ENCODE measurements at regions not wholly inside any gene's neighbourhood (a gene's known extent, or its start where the extent isn't known, plus 50 kb on each side); places are given as distances from the start of the nearest gene placed in this dataset.
A peak's percentile ranks its signal among the peaks of the same experiment; 100 is the strongest.

DNA sequence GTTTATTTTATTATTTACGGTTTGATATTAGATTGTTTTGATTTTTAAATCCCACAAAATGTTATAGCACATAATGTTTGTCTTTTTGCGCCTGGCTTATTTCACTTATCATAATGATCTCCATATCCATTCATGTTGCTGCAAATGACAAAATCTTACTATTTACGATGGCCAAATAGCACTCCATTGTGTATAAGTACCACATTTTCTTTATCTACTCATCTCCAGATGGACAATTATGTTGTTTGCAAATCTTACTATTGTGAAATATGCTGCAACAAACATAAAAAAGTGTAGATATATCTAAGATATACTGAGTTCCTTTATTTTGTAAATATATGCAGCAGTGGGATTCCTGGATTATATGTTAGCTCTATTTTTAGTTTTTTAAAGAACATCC is 1568.3 kb downstream of the AMY1C start:
- Histone ChIP-seq H2AFZ (ENCODE audit: low read depth, low read length) (no peak overlapping the region), H3K27ac (ENCODE audit: low read length) (no peak overlapping the region), H3K4me3 (ENCODE audit: low read depth in 1 of 2, low read length in 2 of 2) (no peak overlapping the region), H3K9me3 (ENCODE audit: insufficient read depth, low read length, severe bottlenecking) (no peaks in the 10 kb centered on the region), H3K9ac (ENCODE audit: low read depth, low read length) (no peak overlapping the region), H3K4me2 (ENCODE audit: insufficient read depth, low read length) (no peak overlapping the region), H4K20me1 (ENCODE audit: insufficient read depth, low read length) (no peaks in the 10 kb centered on the region), H3K79me2 (ENCODE audit: insufficient read depth, low read length) (no peaks in the 10 kb centered on the region), H3K27me3 (ENCODE audit: insufficient read depth, low read length, poor library complexity) (no peaks in the 10 kb centered on the region), H3K36me3 (ENCODE audit: insufficient read depth, low read length) (no peaks in the 10 kb centered on the region), H3K4me1 (ENCODE audit: insufficient read depth, low read length) (no peaks in the 10 kb centered on the region)
- no peak for DNase-seq
- no peak for ATAC-seq (ENCODE audit: insufficient read depth, low read depth)
- no peak for TF ChIP-seq EZH2 (IDR thresholded peaks at IDR 0.05; ENCODE audit: borderline replicate concordance, low read depth, low read length, severe bottlenecking)
- TF ChIP-seq, protein P1, sequence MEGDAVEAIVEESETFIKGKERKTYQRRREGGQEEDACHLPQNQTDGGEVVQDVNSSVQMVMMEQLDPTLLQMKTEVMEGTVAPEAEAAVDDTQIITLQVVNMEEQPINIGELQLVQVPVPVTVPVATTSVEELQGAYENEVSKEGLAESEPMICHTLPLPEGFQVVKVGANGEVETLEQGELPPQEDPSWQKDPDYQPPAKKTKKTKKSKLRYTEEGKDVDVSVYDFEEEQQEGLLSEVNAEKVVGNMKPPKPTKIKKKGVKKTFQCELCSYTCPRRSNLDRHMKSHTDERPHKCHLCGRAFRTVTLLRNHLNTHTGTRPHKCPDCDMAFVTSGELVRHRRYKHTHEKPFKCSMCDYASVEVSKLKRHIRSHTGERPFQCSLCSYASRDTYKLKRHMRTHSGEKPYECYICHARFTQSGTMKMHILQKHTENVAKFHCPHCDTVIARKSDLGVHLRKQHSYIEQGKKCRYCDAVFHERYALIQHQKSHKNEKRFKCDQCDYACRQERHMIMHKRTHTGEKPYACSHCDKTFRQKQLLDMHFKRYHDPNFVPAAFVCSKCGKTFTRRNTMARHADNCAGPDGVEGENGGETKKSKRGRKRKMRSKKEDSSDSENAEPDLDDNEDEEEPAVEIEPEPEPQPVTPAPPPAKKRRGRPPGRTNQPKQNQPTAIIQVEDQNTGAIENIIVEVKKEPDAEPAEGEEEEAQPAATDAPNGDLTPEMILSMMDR (IDR thresholded peaks at IDR 0.05; ENCODE audit: borderline replicate concordance, extremely low read depth, low read length, poor library complexity, severe bottlenecking): no peak

DNA sequence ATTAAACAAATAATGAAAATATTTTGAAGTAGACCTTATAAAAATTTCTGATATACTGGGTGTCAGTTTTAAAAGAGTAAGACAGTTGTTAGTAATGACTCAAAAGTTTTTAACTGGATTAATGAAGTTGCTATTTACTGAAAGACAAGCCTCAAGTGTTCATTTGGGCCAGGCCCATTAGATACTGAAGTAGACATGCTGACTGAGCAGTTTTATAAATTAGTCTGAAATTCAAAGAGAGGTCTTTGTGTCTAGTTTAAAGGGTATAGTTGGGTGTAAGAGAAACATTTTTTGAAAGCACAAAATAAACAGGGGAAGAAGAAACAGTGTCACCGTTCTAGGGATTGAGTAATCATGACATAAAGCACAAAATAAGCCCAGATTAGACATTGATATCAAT is 1577.2 kb downstream of the AMY1C start:
- Histone ChIP-seq H3K4me3 (ENCODE audit: low read depth in 1 of 2, low read length in 2 of 2) (no peak overlapping the region), H3K36me3 (ENCODE audit: insufficient read depth, low read length) (no peaks in the 10 kb centered on the region), H3K9me3 (ENCODE audit: insufficient read depth, low read length, severe bottlenecking) (no peaks in the 10 kb centered on the region), H3K27ac (ENCODE audit: low read length) (no peak overlapping the region), H4K20me1 (ENCODE audit: insufficient read depth, low read length) (no peaks in the 10 kb centered on the region), H3K4me1 (ENCODE audit: insufficient read depth, low read length) (no peaks in the 10 kb centered on the region), H2AFZ (ENCODE audit: low read depth, low read length) (no peak overlapping the region), H3K79me2 (ENCODE audit: insufficient read depth, low read length) (no peaks in the 10 kb centered on the region), H3K27me3 (ENCODE audit: insufficient read depth, low read length, poor library complexity) (no peaks in the 10 kb centered on the region), H3K9ac (ENCODE audit: low read depth, low read length) (no peak overlapping the region), H3K4me2 (ENCODE audit: insufficient read depth, low read length) (no peak overlapping the region)
- no peak for ATAC-seq (ENCODE audit: insufficient read depth, low read depth)
- TF ChIP-seq EZH2 (IDR thresholded peaks at IDR 0.05; ENCODE audit: borderline replicate concordance, low read depth, low read length, severe bottlenecking): no peak
- TF ChIP-seq, protein P1 (IDR thresholded peaks at IDR 0.05; ENCODE audit: borderline replicate concordance, extremely low read depth, low read length, poor library complexity, severe bottlenecking): no peak
- DNase-seq: no peak

DNA sequence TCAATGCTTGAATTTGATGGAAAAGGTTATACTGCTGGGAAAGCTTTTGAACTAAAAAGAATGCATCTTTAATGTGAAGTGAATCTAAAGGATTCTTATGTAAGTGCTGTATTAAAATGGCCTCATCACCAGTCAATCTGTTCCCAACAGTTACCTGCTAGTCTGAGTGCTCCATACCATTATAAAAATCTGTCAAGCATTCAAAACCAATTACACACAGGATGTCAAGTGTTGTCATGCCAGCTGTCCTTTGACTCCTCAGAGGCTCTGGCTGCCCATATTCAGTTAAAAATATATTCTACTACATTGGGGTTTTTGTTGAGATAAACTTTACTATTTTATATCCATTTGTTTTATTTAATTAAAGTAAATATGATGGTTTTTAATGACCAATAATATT is 1587.7 kb downstream of the AMY1C start:
- no peak overlapping the region for H3K9ac ChIP-seq (ENCODE audit: low read depth, low read length)
- no peak overlapping the region for H3K27ac ChIP-seq (ENCODE audit: low read length)
- H2AFZ ChIP-seq (ENCODE audit: low read depth, low read length): no peak overlapping the region
- no peaks in the 10 kb centered on the region for H3K27me3 ChIP-seq (ENCODE audit: insufficient read depth, low read length, poor library complexity)
- H3K9me3 ChIP-seq (ENCODE audit: insufficient read depth, low read length, severe bottlenecking): no peaks in the 10 kb centered on the region
- H3K4me1 ChIP-seq (ENCODE audit: insufficient read depth, low read length): peaks cover 17% of the 10 kb centered on the region
- H3K36me3 ChIP-seq (ENCODE audit: insufficient read depth, low read length): no peaks in the 10 kb centered on the region
- H3K79me2 ChIP-seq (ENCODE audit: insufficient read depth, low read length): no peaks in the 10 kb centered on the region
- H3K4me2 ChIP-seq (ENCODE audit: insufficient read depth, low read length): no peak overlapping the region
- no peak for TF ChIP-seq EZH2 (IDR thresholded peaks at IDR 0.05; ENCODE audit: borderline replicate concordance, low read depth, low read length, severe bottlenecking)
- TF ChIP-seq, protein P1 (IDR thresholded peaks at IDR 0.05; ENCODE audit: borderline replicate concordance, extremely low read depth, low read length, poor library complexity, severe bottlenecking): no peak
- H3K4me3 ChIP-seq (ENCODE audit: low read depth in 1 of 2, low read length in 2 of 2): no peak overlapping the region
- no peaks in the 10 kb centered on the region for H4K20me1 ChIP-seq (ENCODE audit: insufficient read depth, low read length)
- DNase-seq (no peak), ATAC-seq (ENCODE audit: insufficient read depth, low read depth) (no peak)

DNA sequence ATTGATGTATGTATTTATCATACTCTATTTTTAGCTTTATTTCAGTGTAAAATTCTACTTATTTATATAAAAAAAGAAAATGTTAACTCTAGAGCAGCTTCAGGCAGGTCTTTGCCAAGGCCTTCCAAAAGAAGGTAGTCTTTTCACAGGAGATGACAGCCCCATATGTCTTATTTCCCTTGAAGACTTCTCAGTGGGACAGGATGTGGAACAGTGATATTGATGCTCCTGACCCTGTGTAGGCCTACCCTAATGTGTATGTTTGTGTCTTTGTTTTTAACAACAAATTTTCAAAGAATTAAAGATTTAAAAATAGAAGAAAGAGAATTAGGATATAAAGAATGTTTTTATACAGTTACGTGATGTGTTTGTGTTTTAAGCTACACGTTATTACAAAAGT is 1593.6 kb downstream of the AMY1C start:
- ATAC-seq (ENCODE audit: insufficient read depth, low read depth) (peak; percentile 96), DNase-seq (peak; percentile 20)
- Histone ChIP-seq H3K4me2 (ENCODE audit: insufficient read depth, low read length) (peak overlapping the region; percentile 35; the same call in 1 of the 2 replicates), H3K9ac (ENCODE audit: low read depth, low read length) (no peak overlapping the region; the same call in 1 of the 2 replicates), H3K4me1 (ENCODE audit: insufficient read depth, low read length) (peaks cover 36% of the 10 kb centered on the region), H4K20me1 (ENCODE audit: insufficient read depth, low read length) (no peaks in the 10 kb centered on the region), H3K36me3 (ENCODE audit: insufficient read depth, low read length) (no peaks in the 10 kb centered on the region), H3K9me3 (ENCODE audit: insufficient read depth, low read length, severe bottlenecking) (no peaks in the 10 kb centered on the region), H3K27ac (ENCODE audit: low read length) (peak overlapping the region; percentile 80; the same call in 1 of the 2 replicates), H2AFZ (ENCODE audit: low read depth, low read length) (no peak overlapping the region), H3K27me3 (ENCODE audit: insufficient read depth, low read length, poor library complexity) (no peaks in the 10 kb centered on the region), H3K4me3 (ENCODE audit: low read depth in 1 of 2, low read length in 2 of 2) (no peak overlapping the region), H3K79me2 (ENCODE audit: insufficient read depth, low read length) (no peaks in the 10 kb centered on the region)
- no peak for TF ChIP-seq EZH2 (IDR thresholded peaks at IDR 0.05; ENCODE audit: borderline replicate concordance, low read depth, low read length, severe bottlenecking)
- TF ChIP-seq, protein P1 (IDR thresholded peaks at IDR 0.05; ENCODE audit: borderline replicate concordance, extremely low read depth, low read length, poor library complexity, severe bottlenecking): peak; percentile 10
